CD4-positive, alpha-beta T cell treated with Interleukin-10 for 1 hour (primary cell): ENCODE measurements at regions not wholly inside any gene's neighbourhood (a gene's known extent, or its start where the extent isn't known, plus 50 kb on each side); places are given as distances from the start of the nearest gene placed in this dataset.
"Not testable (repeated sequence)": the region's sequence is repeated elsewhere in the genome, so short reads cannot be mapped to it uniquely, and the experiment has no call there.

Source experiments
- DNase-seq: peaks from one replicate; pipeline ENCODE4 v3.0.0-alpha.2; 2020

- not testable (repeated sequence) for DNase-seq
Measured at GRCh38 chr1:83212033-83212432, 786.9 kb downstream of the TTLL7 start.

GRCh38 chr1:83208540-83208939, 790.4 kb downstream of the TTLL7 start:
- DNase-seq: not testable (repeated sequence)

- DNase-seq: not testable (repeated sequence)
Measured at GRCh38 chr1:83194610-83195009, 804.3 kb downstream of the TTLL7 start.

- DNase-seq: not testable (repeated sequence)
Measured at GRCh38 chr1:83182033-83182728, 816.8 kb downstream of the TTLL7 start.

GRCh38 chr1:83180621-83181020, 818.3 kb downstream of the TTLL7 start:
- DNase-seq: not testable (repeated sequence)

- not testable (repeated sequence) for DNase-seq
Measured at GRCh38 chr1:83167634-83168033, 831.3 kb downstream of the TTLL7 start.

GRCh38 chr1:83163879-83164475, 835.0 kb downstream of the TTLL7 start:
- not testable (repeated sequence) for DNase-seq

GRCh38 chr1:83158924-83159323, 840.0 kb downstream of the TTLL7 start:
- DNase-seq: not testable (repeated sequence)

- DNase-seq: not testable (repeated sequence)
Measured at GRCh38 chr1:83154306-83154705, 844.6 kb downstream of the TTLL7 start.

- not testable (repeated sequence) for DNase-seq
Measured at GRCh38 chr1:83151167-83151898, 847.6 kb downstream of the TTLL7 start.

GRCh38 chr1:83150479-83150878, 848.5 kb downstream of the TTLL7 start:
- DNase-seq: not testable (repeated sequence)

GRCh38 chr1:83145820-83146219, 853.1 kb downstream of the TTLL7 start:
- not testable (repeated sequence) for DNase-seq

GRCh38 chr1:83142802-83143201, 856.1 kb downstream of the TTLL7 start:
- DNase-seq: not testable (repeated sequence)

- DNase-seq: not testable (repeated sequence)
Measured at GRCh38 chr1:83135524-83136157, 863.3 kb downstream of the TTLL7 start.

- not testable (repeated sequence) for DNase-seq
Measured at GRCh38 chr1:83134322-83135014, 864.5 kb downstream of the TTLL7 start.

GRCh38 chr1:83131692-83131955, 867.3 kb downstream of the TTLL7 start:
- no peak for DNase-seq

- DNase-seq: no peak
Measured at GRCh38 chr1:83130886-83131691, 867.8 kb downstream of the TTLL7 start.

- no peak for DNase-seq
Measured at GRCh38 chr1:83129107-83129506, 869.8 kb downstream of the TTLL7 start.

GRCh38 chr1:83125456-83125855, 873.5 kb downstream of the TTLL7 start:
- DNase-seq: no peak

- DNase-seq: no peak
Measured at GRCh38 chr1:83123019-83123418, 875.9 kb downstream of the TTLL7 start.

GRCh38 chr1:83118472-83118871, 880.5 kb downstream of the TTLL7 start:
- DNase-seq: no peak

- not testable (repeated sequence) for DNase-seq
Measured at GRCh38 chr1:83117030-83117429, 881.9 kb downstream of the TTLL7 start.
